ENCODE measurements at regions not wholly inside any gene's neighbourhood (a gene's known extent, or its start where the extent isn't known, plus 50 kb on each side); places are given as distances from the start of the nearest gene placed in this dataset.

GRCh38 chr22:48537343-48537680 lies 1290.4 kb downstream of the BRD1 start:
- Mint-ChIP-seq H3K4me3 (no peak overlapping the region), H3K4me1 (no peaks in the 10 kb centered on the region), H3K36me3 (no peaks in the 10 kb centered on the region), H3K27me3 (peaks cover 2% of the 10 kb centered on the region), H3K9me3 (no peaks in the 10 kb centered on the region), H3K27ac (no peak overlapping the region)

- Mint-ChIP-seq H3K4me3 (no peak overlapping the region), H3K27ac (no peak overlapping the region), H3K4me1 (no peaks in the 10 kb centered on the region), H3K36me3 (no peaks in the 10 kb centered on the region), H3K9me3 (no peaks in the 10 kb centered on the region), H3K27me3 (peaks cover 2% of the 10 kb centered on the region)
These were observed 1290.9 kb downstream of the BRD1 start for GRCh38 chr22:48536541-48537342.

DNA sequence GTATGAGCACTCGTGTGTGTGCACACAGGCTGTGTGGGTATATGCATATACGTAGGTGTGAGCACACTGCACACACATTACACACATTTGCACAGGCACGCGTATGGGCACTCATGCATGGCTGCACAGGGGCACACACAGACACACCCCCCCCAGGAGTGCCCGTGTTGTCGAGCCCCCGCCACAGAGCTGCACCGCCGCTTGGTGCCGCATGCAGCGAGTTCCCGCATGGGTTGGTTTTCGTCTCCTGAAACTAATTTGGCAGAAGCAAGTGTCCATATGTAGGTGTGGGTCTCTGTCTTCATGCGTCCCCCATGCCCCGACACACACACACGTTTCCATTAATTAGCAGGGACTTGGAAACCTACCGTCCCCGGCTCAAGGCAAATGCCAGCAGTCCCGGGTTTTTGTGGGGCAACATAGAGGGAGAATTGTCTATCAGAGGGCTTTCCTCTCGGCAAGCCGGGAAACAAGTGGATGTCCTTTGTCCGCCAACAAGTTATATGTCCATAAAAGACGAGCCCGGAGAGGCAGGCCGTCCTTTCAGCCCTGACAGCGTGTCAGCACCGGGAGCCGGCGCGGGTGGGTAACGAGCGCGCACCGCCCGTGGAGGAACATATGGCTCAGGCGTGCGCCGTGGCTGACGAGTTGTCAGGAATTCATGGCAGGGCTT lies 1291.7 kb downstream of the BRD1 start:
- no peak overlapping the region for H3K27ac Mint-ChIP-seq
- H3K36me3 Mint-ChIP-seq = no peaks in the 10 kb centered on the region
- H3K9me3 Mint-ChIP-seq = no peaks in the 10 kb centered on the region
- H3K27me3 Mint-ChIP-seq = peaks cover 2% of the 10 kb centered on the region
- H3K4me3 Mint-ChIP-seq = no peak overlapping the region
- H3K4me1 Mint-ChIP-seq = no peaks in the 10 kb centered on the region

DNA sequence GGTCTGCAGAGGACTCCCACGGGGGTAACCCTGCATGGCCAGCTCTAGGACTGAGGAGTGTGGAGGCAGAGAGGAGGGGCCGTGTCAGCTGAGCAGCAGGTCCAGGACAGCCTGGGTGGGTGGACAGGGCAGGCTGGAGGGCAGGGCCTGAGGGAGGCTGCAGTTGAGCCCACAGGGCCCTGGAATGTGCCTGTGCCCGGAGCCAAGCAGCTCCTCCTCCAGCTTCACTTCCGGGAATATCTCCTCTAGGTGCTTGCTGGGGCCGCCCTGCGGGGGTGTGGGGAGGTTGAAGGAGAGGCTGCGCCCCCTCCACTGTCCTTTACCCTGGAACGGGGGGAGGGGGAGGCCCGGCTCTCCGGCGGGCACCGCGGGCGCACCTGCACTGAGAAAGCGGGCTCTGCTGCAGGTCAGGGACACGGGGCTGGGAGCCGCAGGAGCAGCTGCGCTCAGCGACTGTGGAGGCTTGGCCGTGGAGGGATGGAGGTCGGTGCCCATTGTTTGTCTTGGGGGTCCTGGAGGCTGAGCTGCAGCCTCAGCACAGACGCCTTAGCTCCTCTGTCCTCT lies 1293.2 kb downstream of the BRD1 start:
- Mint-ChIP-seq H3K27ac (no peak overlapping the region), H3K9me3 (no peaks in the 10 kb centered on the region), H3K36me3 (no peaks in the 10 kb centered on the region), H3K27me3 (peaks cover 2% of the 10 kb centered on the region), H3K4me1 (no peaks in the 10 kb centered on the region), H3K4me3 (no peak overlapping the region)

GRCh38 chr22:48532986-48533385 lies 1294.7 kb downstream of the BRD1 start:
- Mint-ChIP-seq H3K9me3 (no peaks in the 10 kb centered on the region), H3K4me3 (no peak overlapping the region), H3K27me3 (no peaks in the 10 kb centered on the region), H3K27ac (peak overlapping the region in 1 of 3 donors; percentile 27), H3K36me3 (no peaks in the 10 kb centered on the region), H3K4me1 (no peaks in the 10 kb centered on the region)

- no peak overlapping the region for H3K27ac Mint-ChIP-seq
- H3K36me3 Mint-ChIP-seq = no peaks in the 10 kb centered on the region
- no peaks in the 10 kb centered on the region for H3K27me3 Mint-ChIP-seq
- no peaks in the 10 kb centered on the region for H3K9me3 Mint-ChIP-seq
- H3K4me1 Mint-ChIP-seq = no peaks in the 10 kb centered on the region
- H3K4me3 Mint-ChIP-seq = no peak overlapping the region
These were observed 1295.8 kb downstream of the BRD1 start for GRCh38 chr22:48531761-48532435.

GRCh38 chr22:48531108-48531507 lies 1296.6 kb downstream of the BRD1 start:
- no peak overlapping the region for H3K27ac Mint-ChIP-seq
- H3K4me1 Mint-ChIP-seq = no peaks in the 10 kb centered on the region
- no peaks in the 10 kb centered on the region for H3K27me3 Mint-ChIP-seq
- no peak overlapping the region for H3K4me3 Mint-ChIP-seq
- no peaks in the 10 kb centered on the region for H3K9me3 Mint-ChIP-seq
- H3K36me3 Mint-ChIP-seq = no peaks in the 10 kb centered on the region

DNA sequence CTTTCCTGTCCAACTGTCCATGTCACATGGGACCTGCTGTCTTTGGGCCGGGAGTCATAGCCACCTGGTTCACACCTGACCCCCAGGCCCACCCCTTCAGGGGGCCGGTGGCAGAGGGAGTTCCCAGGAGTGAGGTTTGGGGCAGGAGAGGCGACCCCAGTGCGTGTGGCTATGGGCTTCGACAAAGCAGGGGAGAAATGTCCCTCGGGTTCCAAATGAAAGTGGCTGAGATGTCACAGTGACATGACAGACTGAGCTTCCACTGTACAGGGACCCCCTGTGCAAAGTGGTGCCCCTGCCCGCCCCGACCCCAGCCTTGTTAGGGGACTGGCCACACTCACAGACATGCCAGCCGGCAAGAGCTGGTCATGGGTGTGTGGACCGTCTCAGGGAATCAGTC lies 1297.0 kb downstream of the BRD1 start:
- Mint-ChIP-seq H3K27me3 (no peaks in the 10 kb centered on the region), H3K27ac (no peak overlapping the region), H3K4me1 (no peaks in the 10 kb centered on the region), H3K9me3 (no peaks in the 10 kb centered on the region), H3K36me3 (no peaks in the 10 kb centered on the region), H3K4me3 (no peak overlapping the region)

GRCh38 chr22:48528221-48528915 lies 1299.3 kb downstream of the BRD1 start:
- Mint-ChIP-seq H3K4me1 (no peaks in the 10 kb centered on the region), H3K4me3 (no peak overlapping the region), H3K36me3 (no peaks in the 10 kb centered on the region), H3K27me3 (no peaks in the 10 kb centered on the region), H3K27ac (no peak overlapping the region), H3K9me3 (no peaks in the 10 kb centered on the region)

- H3K4me3 Mint-ChIP-seq = no peak overlapping the region
- no peaks in the 10 kb centered on the region for H3K9me3 Mint-ChIP-seq
- H3K36me3 Mint-ChIP-seq = no peaks in the 10 kb centered on the region
- H3K27ac Mint-ChIP-seq = no peak overlapping the region
- H3K4me1 Mint-ChIP-seq = no peaks in the 10 kb centered on the region
- H3K27me3 Mint-ChIP-seq = no peaks in the 10 kb centered on the region
These were observed 1303.9 kb downstream of the BRD1 start for GRCh38 chr22:48523761-48524160.

DNA sequence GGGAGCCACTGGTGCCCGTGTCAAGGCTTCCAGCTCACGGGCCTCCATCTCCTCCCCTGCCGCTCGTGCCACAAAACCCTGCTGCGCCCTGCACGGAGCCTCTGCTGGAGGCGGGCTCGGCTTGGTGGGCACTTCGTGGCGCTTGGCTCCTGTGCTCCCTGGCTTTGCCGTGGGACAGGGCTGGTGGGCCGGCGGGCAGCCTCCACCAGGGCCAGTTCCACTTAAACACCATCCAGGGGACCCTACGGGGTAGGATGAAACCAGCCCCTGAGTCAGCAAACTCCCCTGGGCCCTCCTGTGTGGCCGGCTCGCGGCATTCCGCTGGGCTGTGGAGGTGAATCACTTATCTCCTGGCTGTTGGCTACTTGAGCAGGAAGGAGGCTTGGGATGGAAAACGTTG lies 1304.6 kb downstream of the BRD1 start:
- H3K4me1 Mint-ChIP-seq = no peaks in the 10 kb centered on the region
- H3K4me3 Mint-ChIP-seq = no peak overlapping the region
- H3K27me3 Mint-ChIP-seq = no peaks in the 10 kb centered on the region
- no peaks in the 10 kb centered on the region for H3K9me3 Mint-ChIP-seq
- no peaks in the 10 kb centered on the region for H3K36me3 Mint-ChIP-seq
- H3K27ac Mint-ChIP-seq = no peak overlapping the region

GRCh38 chr22:48522271-48522670 lies 1305.4 kb downstream of the BRD1 start:
- Mint-ChIP-seq H3K4me3 (no peak overlapping the region), H3K27ac (peak overlapping the region in 1 of 3 donors; percentile 53), H3K4me1 (no peaks in the 10 kb centered on the region), H3K36me3 (no peaks in the 10 kb centered on the region), H3K9me3 (no peaks in the 10 kb centered on the region), H3K27me3 (no peaks in the 10 kb centered on the region)

GRCh38 chr22:48520884-48521588 lies 1306.6 kb downstream of the BRD1 start:
- Mint-ChIP-seq H3K4me3 (no peak overlapping the region), H3K36me3 (no peaks in the 10 kb centered on the region), H3K27me3 (no peaks in the 10 kb centered on the region), H3K4me1 (no peaks in the 10 kb centered on the region), H3K9me3 (no peaks in the 10 kb centered on the region), H3K27ac (no peak overlapping the region)

DNA sequence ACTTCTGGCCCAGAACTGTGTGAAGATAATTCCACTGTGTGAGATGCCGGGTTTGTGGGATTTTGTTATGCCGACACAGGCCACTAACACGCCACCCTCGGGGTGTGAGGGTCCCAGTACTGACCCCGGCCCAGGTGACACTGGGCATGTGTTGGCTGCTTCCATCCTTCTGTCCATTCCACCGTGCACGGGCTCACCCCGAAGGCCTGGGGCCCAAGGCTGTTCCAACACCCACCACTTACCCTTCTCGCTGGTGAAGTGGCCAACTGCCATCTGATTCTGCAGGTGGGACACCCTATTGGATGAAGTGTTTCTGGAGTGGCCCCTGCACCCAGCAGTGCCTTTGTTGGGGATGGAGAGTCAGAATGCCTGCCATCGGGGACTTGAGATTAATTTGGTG lies 1307.5 kb downstream of the BRD1 start:
- Mint-ChIP-seq H3K27ac (no peak overlapping the region), H3K9me3 (no peaks in the 10 kb centered on the region)

More for the DNA sequence above, 1307.5 kb downstream of the BRD1 start:
- no peaks in the 10 kb centered on the region for H3K27me3 Mint-ChIP-seq
- H3K4me3 Mint-ChIP-seq = peak overlapping the region in 1 of 4 donors; percentile 47
- H3K36me3 Mint-ChIP-seq = no peaks in the 10 kb centered on the region
- no peaks in the 10 kb centered on the region for H3K4me1 Mint-ChIP-seq
